H1 (cell line): ENCODE measurements at regions not wholly inside any gene's neighbourhood (a gene's known extent, or its start where the extent isn't known, plus 50 kb on each side); places are given as distances from the start of the nearest gene placed in this dataset.

Experiments used
- CTCF ChIA-PET: fragments of 300-600 bp; sonication (Branson Sonifier 250); formaldehyde crosslinking; loops from one replicate; lab custom pipeline; 2021; ENCODE audit not compliant: partially characterized antibody; lab: Charles Lee
- POLR2A ChIA-PET: fragments of 300-600 bp; sonication (Branson Sonifier 250); formaldehyde crosslinking; loops from one replicate; lab custom pipeline; 2021; ENCODE audit warnings: inconsistent platforms; ENCODE audit not compliant: partially characterized antibody; lab: Charles Lee
- DNase-seq, 2 experiments: peaks; one replicate each; pipeline versions ENCODE4 v3.0.0 to v3.0.0-alpha.2; 2010 to 2022; ENCODE audit warnings: low spot score in 2 of 2, low read depth in 1 of 2, mixed read lengths in 1 of 2
- FAIRE-seq: peaks from 2 replicates; lab custom pipeline; 2011; peaks lifted over from hg19 to GRCh38; lab: Jason Lieb, UNC
- H2AFZ ChIP-seq: 2 replicates; pipeline ENCODE4 v1.8.1; 2012; ENCODE audit warnings: low read length, inconsistent platforms
- H2AK5ac ChIP-seq: 2 replicates; pipeline ENCODE4 v1.6.1; 2013; ENCODE audit warnings: low read depth, low read length
- H2BK120ac ChIP-seq: replicated peaks from 2 replicates; pipeline ENCODE3; 2013; ENCODE audit warnings: low read depth, low read length, inconsistent platforms
- H2BK12ac ChIP-seq: 2 replicates; pipeline ENCODE4 v1.6.1; 2013; ENCODE audit warnings: low read depth, low read length
- H2BK15ac ChIP-seq: 2 replicates; pipeline ENCODE4 v1.6.1; 2013; ENCODE audit warnings: low read length
- H2BK20ac ChIP-seq: 2 replicates; pipeline ENCODE4 v1.6.1; 2013; ENCODE audit warnings: low read length
- H2BK5ac ChIP-seq: 2 replicates; pipeline ENCODE4 v1.6.1; 2013; ENCODE audit warnings: low read depth, low read length
- H3K14ac ChIP-seq: 2 replicates; pipeline ENCODE4 v1.6.1; 2013; ENCODE audit warnings: inconsistent platforms; ENCODE audit not compliant: insufficient read length
- H3K18ac ChIP-seq: 2 replicates; pipeline ENCODE4 v1.6.1; 2013; ENCODE audit warnings: low read length; ENCODE audit errors: extremely low read depth
- H3K23ac ChIP-seq: 2 replicates; pipeline ENCODE4 v1.6.1; 2013; ENCODE audit warnings: inconsistent platforms; ENCODE audit not compliant: insufficient read length
- H3K23me2 ChIP-seq: 2 replicates; pipeline ENCODE4 v1.6.1; 2013; ENCODE audit warnings: low read depth, low read length
- H3K27ac ChIP-seq: 2 replicates; pipeline ENCODE4 v1.6.1; 2011; ENCODE audit warnings: low read depth, low read length, inconsistent platforms
- H3K27me3 ChIP-seq, 4 experiments: replicated peaks in 1 of 4; 1 replicate in 1 of 4; 2 replicates in 3 of 4; pipeline versions ENCODE4 v1.6.1 to v1.8.1; 2011 to 2013; ENCODE audit warnings: low read length in 3 of 4, mild to moderate bottlenecking in 3 of 4, inconsistent platforms in 2 of 4, mixed read lengths in 2 of 4, moderate library complexity in 1 of 4; ENCODE audit not compliant: control insufficient read depth in 3 of 4, insufficient read depth in 3 of 4; ENCODE audit errors: extremely low read depth in 1 of 4
- H3K36me3 ChIP-seq, 4 experiments: 2 replicates each; pipeline versions ENCODE4 v1.6.1 to v1.8.1; 2011 to 2013; ENCODE audit warnings: mild to moderate bottlenecking in 4 of 4, low read length in 3 of 4, moderate library complexity in 2 of 4, control low read depth in 1 of 4, inconsistent platforms in 1 of 4; ENCODE audit not compliant: insufficient read depth in 4 of 4, control insufficient read depth in 2 of 4
- H3K4ac ChIP-seq: replicated peaks from 2 replicates; pipeline ENCODE3; 2013; ENCODE audit warnings: low read length, low read depth, mixed read lengths, inconsistent platforms; ENCODE audit not compliant: insufficient read length
- H3K4me1 ChIP-seq, 4 experiments: replicated peaks in 1 of 4; 1 replicate in 1 of 4; 2 replicates in 3 of 4; pipeline versions ENCODE4 v1.6.1 to v1.8.1; 2011 to 2013; ENCODE audit warnings: low read length in 3 of 4, inconsistent platforms in 2 of 4, mixed read lengths in 1 of 4; ENCODE audit not compliant: insufficient read depth in 4 of 4, control insufficient read depth in 3 of 4
- H3K4me2 ChIP-seq, 2 experiments: 2 replicates each; pipeline versions ENCODE4 v1.6.1 to v1.8.1; 2011 to 2013; ENCODE audit warnings: low read depth in 2 of 2, low read length in 2 of 2, control low read depth in 1 of 2, inconsistent platforms in 1 of 2, mild to moderate bottlenecking in 1 of 2; ENCODE audit not compliant: insufficient read depth in 1 of 2
- H3K4me3 ChIP-seq, 4 experiments: fragments of 200-600, 300-600 bp in 1 of 4; sonication (generic), shearing (Covaris generic), sonication (Bioruptor Twin) in 1 of 4; 2 replicates each; pipeline versions ENCODE4 v1.5.1 to v1.8.1; 2011 to 2016; ENCODE audit warnings: low read length in 4 of 4, low read depth in 3 of 4, control low read depth in 2 of 4, inconsistent platforms in 2 of 4, mild to moderate bottlenecking in 2 of 4, mixed read lengths in 1 of 4, moderate library complexity in 1 of 4; ENCODE audit not compliant: insufficient read depth in 2 of 4; ENCODE audit errors: extremely low read depth in 1 of 4
- H3K56ac ChIP-seq: replicated peaks from 2 replicates; pipeline ENCODE3; 2013; ENCODE audit warnings: low read depth, mild to moderate bottlenecking, mixed read lengths, low read length, inconsistent platforms; ENCODE audit not compliant: insufficient read length
- H3K79me1 ChIP-seq: 2 replicates; pipeline ENCODE4 v1.6.1; 2013; ENCODE audit warnings: low read depth, low read length, control low read depth
- H3K79me2 ChIP-seq, 2 experiments: 2 replicates each; pipeline versions ENCODE4 v1.6.1 to v1.8.1; 2012 to 2013; ENCODE audit warnings: low read length in 2 of 2, mild to moderate bottlenecking in 2 of 2, inconsistent platforms in 1 of 2; ENCODE audit not compliant: insufficient read depth in 2 of 2, control insufficient read depth in 1 of 2
- H3K9ac ChIP-seq, 4 experiments: replicated peaks in 1 of 4; 1 replicate in 1 of 4; 2 replicates in 3 of 4; pipeline versions ENCODE4 v1.6.1 to v1.8.1; 2011 to 2013; ENCODE audit warnings: low read depth in 3 of 4, low read length in 3 of 4, control low read depth in 2 of 4, mild to moderate bottlenecking in 2 of 4, moderate library complexity in 2 of 4, inconsistent platforms in 1 of 4; ENCODE audit errors: extremely low read depth in 1 of 4
- H3K9me3 ChIP-seq, 2 experiments: 2 replicates each; pipeline versions ENCODE4 v1.6.1 to v1.8.1; 2012 to 2013; ENCODE audit warnings: mild to moderate bottlenecking in 2 of 2, moderate library complexity in 2 of 2, control low read depth in 1 of 2, inconsistent platforms in 1 of 2, low read depth in 1 of 2, low read length in 1 of 2, mixed read lengths in 1 of 2; ENCODE audit not compliant: insufficient read depth in 2 of 2
- H4K20me1 ChIP-seq, 2 experiments: replicated peaks in 1 of 2; 2 replicates each; pipeline versions ENCODE3 to v1.8.1; 2011 to 2013; ENCODE audit warnings: inconsistent platforms in 2 of 2, low read length in 2 of 2, mild to moderate bottlenecking in 1 of 2; ENCODE audit not compliant: insufficient read depth in 2 of 2, control insufficient read depth in 1 of 2
- H4K5ac ChIP-seq: 2 replicates; pipeline ENCODE4 v1.6.1; 2013; ENCODE audit warnings: low read length, low read depth, mixed read lengths, inconsistent platforms; ENCODE audit not compliant: insufficient read length
- H4K8ac ChIP-seq: 2 replicates; pipeline ENCODE4 v1.8.0; 2013; ENCODE audit warnings: mild to moderate bottlenecking, moderate library complexity, low read length, inconsistent platforms; ENCODE audit not compliant: insufficient read depth; ENCODE audit errors: extremely low read depth
- H4K91ac ChIP-seq: replicated peaks from 2 replicates; pipeline ENCODE3; 2013; ENCODE audit warnings: low read length, mixed read lengths, inconsistent platforms; ENCODE audit not compliant: insufficient read length
- RAD21 ChIP-seq, 2 experiments: IDR thresholded peaks in 1 of 2; conservative IDR thresholded peaks in 1 of 2; 2 replicates each; pipeline ENCODE4 v1.6.1; 2011; ENCODE audit warnings: low read depth in 2 of 2, low read length in 2 of 2, improper control_type of control experiment in 1 of 2, inconsistent platforms in 1 of 2, mild to moderate bottlenecking in 1 of 2, moderate library complexity in 1 of 2
- whole genome bisulfite sequencing, 2 experiments: shearing (Covaris generic) in 1 of 2; methylation state at CpG; one replicate each; pipeline versions ENCODE4 v1.1.6 to v1.1.7; 2013 to 2015; ENCODE audit warnings: low lambda C conversion rate in 2 of 2, mixed read lengths in 2 of 2, inconsistent platforms in 1 of 2, low coverage in 1 of 2, missing lambda C conversion rate in 1 of 2; ENCODE audit not compliant: insufficient replicate concordance in 2 of 2, insufficient coverage in 1 of 2, insufficient read length in 1 of 2; ENCODE audit errors: extremely low coverage in 1 of 2, missing lambda C conversion rate in 1 of 2; 5-methylcytosine and 5-hydroxymethylcytosine counted together

- FAIRE-seq, result no peak
- no peak overlapping the region for H3K56ac ChIP-seq
- H3K36me3 ChIP-seq, result no peaks in the 10 kb centered on the region
- H3K27ac ChIP-seq, result no peak overlapping the region
- no peaks in the 10 kb centered on the region for H3K79me2 ChIP-seq
- ChIA-PET CTCF (no interaction called here), POLR2A (no interaction called here)
- no peak overlapping the region for H2AK5ac ChIP-seq
- H3K18ac ChIP-seq, result no peak overlapping the region
- no peaks in the 10 kb centered on the region for H3K79me1 ChIP-seq
- no peak overlapping the region for H3K4ac ChIP-seq
- H2BK120ac ChIP-seq, result no peak overlapping the region
- no peak overlapping the region for H4K5ac ChIP-seq
- no peak overlapping the region for H2BK20ac ChIP-seq
- H4K91ac ChIP-seq, result no peak overlapping the region
- H3K4me2 ChIP-seq, result no peak overlapping the region
- H2BK12ac ChIP-seq, result no peak overlapping the region
- H2BK5ac ChIP-seq, result no peak overlapping the region
- H3K4me1 ChIP-seq, result peaks cover 0 to 3% (median 2%) of the 10 kb centered on the region in 4 experiments; a peak in 2 of 7 replicates
- no peak overlapping the region for H3K14ac ChIP-seq
- no peak overlapping the region for H2BK15ac ChIP-seq
- no peaks in the 10 kb centered on the region for H3K9me3 ChIP-seq
- H2AFZ ChIP-seq, result no peak overlapping the region
- no peaks in the 10 kb centered on the region for H3K23me2 ChIP-seq
- no peaks in the 10 kb centered on the region for H4K20me1 ChIP-seq
- H3K27me3 ChIP-seq, result no peaks in the 10 kb centered on the region
- WGBS, 2 experiments, result 94% methylated on average over 2 of the region's 2 CpGs; no CpG with 5 or more reads in 1 of the 2 experiments
- H3K4me3 ChIP-seq, result no peak overlapping the region
- H4K8ac ChIP-seq, result no peak overlapping the region
- H3K9ac ChIP-seq, result no peak overlapping the region
- DNase-seq, result no peak
- H3K23ac ChIP-seq, result no peak overlapping the region
- no peak for TF ChIP-seq RAD21 (IDR thresholded peaks at IDR 0.05 in 1 of 2, conservative IDR thresholded peaks at IDR 0.05 in 1 of 2; ENCODE audit: low read depth in 2 of 2, low read length in 2 of 2)
Measured at GRCh38 chr3:168419091-168419490, 323.4 kb upstream of the GOLIM4 start.
